GM23338 (cell line): ENCODE measurements at regions not wholly inside any gene's neighbourhood (a gene's known extent, or its start where the extent isn't known, plus 50 kb on each side); places are given as distances from the start of the nearest gene placed in this dataset.
A peak's percentile ranks its signal among the peaks of the same experiment; 100 is the strongest.

Experiments used
- ATAC-seq: fragments of 200-7000 bp; cut with Tn5 transposase; 3 replicates; pipeline ENCODE4 v1.9.1; 2020
- DNase-seq: peaks from one replicate; pipeline ENCODE4 v3.0.0-alpha.2; 2015; ENCODE audit warnings: low spot score
- H2AFZ ChIP-seq: fragments of 200-600 bp; sonication (generic); 2 replicates; pipeline ENCODE4 v1.8.0; 2016; ENCODE audit warnings: antibody characterized with exemption, mild to moderate bottlenecking, moderate library complexity
- H3F3A ChIP-seq: fragments of 200-600 bp; sonication (generic); replicated peaks from 2 replicates; pipeline ENCODE4 v1.8.0; 2017; ENCODE audit warnings: antibody characterized with exemption, mixed run types, low read depth
- H3K27ac ChIP-seq: fragments of 200-600 bp; sonication (generic); 2 replicates; pipeline ENCODE4 v1.6.1; 2016; ENCODE audit warnings: low read depth
- H3K27me3 ChIP-seq: fragments of 200-600 bp; sonication (generic); 2 replicates; pipeline ENCODE4 v1.8.0; 2016; ENCODE audit warnings: mild to moderate bottlenecking, mixed run types, moderate library complexity; ENCODE audit not compliant: insufficient read depth
- H3K36me3 ChIP-seq: fragments of 200-600 bp; sonication (generic); 2 replicates; pipeline ENCODE4 v1.8.0; 2016; ENCODE audit warnings: mild to moderate bottlenecking; ENCODE audit not compliant: insufficient read depth
- H3K4me1 ChIP-seq: fragments of 200-600 bp; sonication (generic); 2 replicates; pipeline ENCODE4 v1.8.0; 2016; ENCODE audit warnings: mild to moderate bottlenecking, moderate library complexity; ENCODE audit not compliant: insufficient read depth
- H3K4me2 ChIP-seq: fragments of 200-600 bp; sonication (generic); 2 replicates; pipeline ENCODE4 v1.7.1; 2017; ENCODE audit warnings: mixed run types
- H3K4me3 ChIP-seq: fragments of 200-600 bp; sonication (generic); 2 replicates; pipeline ENCODE4 v1.6.1; 2016; ENCODE audit warnings: mixed run types
- H3K79me2 ChIP-seq: fragments of 200-600 bp; sonication (generic); replicated peaks from 2 replicates; pipeline ENCODE4 v1.8.0; 2017; ENCODE audit warnings: mild to moderate bottlenecking; ENCODE audit not compliant: insufficient read depth
- H3K9me2 ChIP-seq: fragments of 200-600 bp; sonication (generic); 2 replicates; pipeline ENCODE4 v1.8.0; 2017; ENCODE audit not compliant: insufficient read depth
- H4K20me1 ChIP-seq: fragments of 200-600 bp; sonication (generic); replicated peaks from 2 replicates; pipeline ENCODE4 v1.8.0; 2017; ENCODE audit warnings: mild to moderate bottlenecking; ENCODE audit not compliant: insufficient read depth
- H3K27ac Mint-ChIP-seq: 2 replicates; pipeline ENCODE4 v1.8.0; 2020; ENCODE audit warnings: inconsistent platforms, mild to moderate bottlenecking, moderate library complexity, mixed read lengths
- H3K27me3 Mint-ChIP-seq: 3 replicates; pipeline ENCODE4 v1.8.0; 2022; ENCODE audit warnings: low read depth, mild to moderate bottlenecking, moderate library complexity, mixed read lengths, inconsistent platforms; ENCODE audit not compliant: insufficient read depth, poor library complexity
- H3K36me3 Mint-ChIP-seq: 3 replicates; pipeline ENCODE4 v1.8.0; 2021; ENCODE audit warnings: low read depth, mild to moderate bottlenecking, inconsistent platforms, moderate library complexity, mixed read lengths
- H3K4me1 Mint-ChIP-seq: 3 replicates; pipeline ENCODE4 v1.8.0; 2020; ENCODE audit warnings: mild to moderate bottlenecking, inconsistent platforms, mixed read lengths
- H3K4me3 Mint-ChIP-seq: 3 replicates; pipeline ENCODE4 v1.8.0; 2021; ENCODE audit warnings: moderate library complexity, mild to moderate bottlenecking, inconsistent platforms, mixed read lengths
- H3K9me3 Mint-ChIP-seq: 3 replicates; pipeline ENCODE4 v1.8.0; 2020; ENCODE audit warnings: moderate library complexity, mild to moderate bottlenecking, inconsistent platforms, mixed read lengths
- CREB1 ChIP-seq: fragments of 250-450 bp; sonication (Bioruptor Pico); IDR thresholded peaks from 2 replicates; pipeline ENCODE4 v1.5.0; 2020; ENCODE audit warnings: low read depth, mild to moderate bottlenecking, moderate library complexity
- CTCF ChIP-seq, 2 experiments: fragments of 200-600 bp in 1 of 2; sonication (generic) in 1 of 2; conservative IDR thresholded peaks; 2 replicates each; pipeline versions ENCODE4 v1.5.1 to v1.6.1; 2016 to 2017; ENCODE audit warnings: antibody characterized with exemption in 2 of 2, low read depth in 2 of 2, mild to moderate bottlenecking in 2 of 2, moderate library complexity in 1 of 2
- EZH2 ChIP-seq: fragments of 200-600 bp; sonication (generic); IDR thresholded peaks from one replicate; pipeline ENCODE4 v1.8.0; 2017; ENCODE audit warnings: antibody characterized with exemption, mild to moderate bottlenecking, low read depth; ENCODE audit not compliant: unreplicated experiment
- EZH2phosphoT487 ChIP-seq: fragments of 200-600 bp; sonication (generic); IDR thresholded peaks from one replicate; pipeline ENCODE4 v1.8.1; 2018; ENCODE audit warnings: antibody characterized with exemption; ENCODE audit not compliant: unreplicated experiment
- JUNB ChIP-seq: IDR thresholded peaks from one replicate; pipeline ENCODE4 v1.6.1; 2016; ENCODE audit warnings: antibody characterized with exemption; ENCODE audit not compliant: unreplicated experiment
- NANOG ChIP-seq: IDR thresholded peaks from 2 replicates; pipeline ENCODE4 v1.6.1; 2016; ENCODE audit warnings: antibody characterized with exemption, borderline replicate concordance
- POLR2AphosphoS5 ChIP-seq: IDR thresholded peaks from 2 replicates; pipeline ENCODE4 v1.6.1; 2016; ENCODE audit warnings: antibody characterized with exemption, low read depth
- REST ChIP-seq: IDR thresholded peaks from one replicate; pipeline ENCODE4 v1.6.1; 2018; ENCODE audit warnings: antibody characterized with exemption; ENCODE audit not compliant: unreplicated experiment
- STAT1 ChIP-seq: IDR thresholded peaks from one replicate; pipeline ENCODE4 v1.6.1; 2016; ENCODE audit warnings: antibody characterized with exemption; ENCODE audit not compliant: unreplicated experiment
- ZNF114 ChIP-seq: fragments of 250-450 bp; sonication (Bioruptor Pico); IDR thresholded peaks from 2 replicates; pipeline ENCODE4 v1.5.0; 2020; ENCODE audit warnings: mild to moderate bottlenecking, moderate library complexity
- ZNF331 ChIP-seq: fragments of 250-450 bp; sonication (Bioruptor Pico); IDR thresholded peaks from 2 replicates; pipeline ENCODE4 v1.5.0; 2020; ENCODE audit warnings: low read depth, mild to moderate bottlenecking, moderate library complexity
- ZNF462 ChIP-seq: fragments of 250-450 bp; sonication (Bioruptor Pico); IDR thresholded peaks from 2 replicates; pipeline ENCODE4 v1.5.0; 2020; ENCODE audit warnings: mild to moderate bottlenecking, moderate library complexity

GRCh38 chr5:173746047-173746646 is 129.7 kb upstream of the BOD1 start:
- H3K9me3 Mint-ChIP-seq = no peaks in the 10 kb centered on the region; the same call in 2 of the 3 replicates
- peak overlapping the region; percentile 92 for H3K27ac Mint-ChIP-seq
- Histone ChIP-seq H3K4me3 (peak overlapping the region; percentile 30), H3K79me2 (peaks cover 9% of the 10 kb centered on the region; the same call in 1 of the 2 replicates), H3K4me2 (peak overlapping the region; percentile 69), H3K9me2 (no peaks in the 10 kb centered on the region), H3K36me3 (no peaks in the 10 kb centered on the region), H4K20me1 (no peaks in the 10 kb centered on the region), H2AFZ (peak overlapping the region; percentile 5; the same call in 1 of the 2 replicates), H3F3A (no peaks in the 10 kb centered on the region), H3K4me1 (peaks cover 38% of the 10 kb centered on the region), H3K27ac (peak overlapping the region; percentile 92), H3K27me3 (no peaks in the 10 kb centered on the region)
- no peaks in the 10 kb centered on the region for H3K36me3 Mint-ChIP-seq
- DNase-seq (peak; percentile 46), ATAC-seq (no peak; the same call in 2 of the 3 replicates)
- H3K27me3 Mint-ChIP-seq = peaks cover 4% of the 10 kb centered on the region
- peaks cover 39% of the 10 kb centered on the region for H3K4me1 Mint-ChIP-seq
- no peak for TF ChIP-seq EZH2
- no peak for TF ChIP-seq STAT1
- TF ChIP-seq ZNF331 = no peak
- TF ChIP-seq JUNB = no peak
- TF ChIP-seq POLR2AphosphoS5 = 0 out of 2 replicates have a peak, but pooled peaks have one; percentile 27
- no peak for TF ChIP-seq CREB1 (CRISPR knock-in tag)
- 0 out of 2 replicates have a peak, but pooled peaks have one; percentile 12 for TF ChIP-seq NANOG
- no peak for TF ChIP-seq CTCF (conservative IDR thresholded peaks at IDR 0.05; ENCODE audit: low read depth in 2 of 2)
- TF ChIP-seq REST = no peak
- no peak for TF ChIP-seq ZNF462 (CRISPR knock-in tag)
- no peak for TF ChIP-seq ZNF114 (CRISPR knock-in tag)
- no peak for TF ChIP-seq EZH2phosphoT487
- H3K4me3 Mint-ChIP-seq = peak overlapping the region; percentile 45
